HFF-Myc (cell line): ENCODE measurements at regions not wholly inside any gene's neighbourhood (a gene's known extent, or its start where the extent isn't known, plus 50 kb on each side); places are given as distances from the start of the nearest gene placed in this dataset.

Source experiments
- DNase-seq: peaks from one replicate; pipeline ENCODE4 v3.0.0-alpha.2; 2011; ENCODE audit warnings: low read depth; ENCODE audit errors: extremely low read depth
- H3K4me3 ChIP-seq: replicated peaks from 2 replicates; pipeline ENCODE4 v1.5.1; 2011; ENCODE audit warnings: low read depth, mild to moderate bottlenecking, control low read depth, low read length
- TF ChIP-seq, protein P1 (sequence below): IDR thresholded peaks from 2 replicates; pipeline ENCODE4 v1.5.1; 2012; ENCODE audit warnings: mild to moderate bottlenecking, low read depth, low read length, control low read depth; ENCODE audit errors: missing control alignments

- DNase-seq: no peak
- no peak overlapping the region for H3K4me3 ChIP-seq
- TF ChIP-seq, protein P1, sequence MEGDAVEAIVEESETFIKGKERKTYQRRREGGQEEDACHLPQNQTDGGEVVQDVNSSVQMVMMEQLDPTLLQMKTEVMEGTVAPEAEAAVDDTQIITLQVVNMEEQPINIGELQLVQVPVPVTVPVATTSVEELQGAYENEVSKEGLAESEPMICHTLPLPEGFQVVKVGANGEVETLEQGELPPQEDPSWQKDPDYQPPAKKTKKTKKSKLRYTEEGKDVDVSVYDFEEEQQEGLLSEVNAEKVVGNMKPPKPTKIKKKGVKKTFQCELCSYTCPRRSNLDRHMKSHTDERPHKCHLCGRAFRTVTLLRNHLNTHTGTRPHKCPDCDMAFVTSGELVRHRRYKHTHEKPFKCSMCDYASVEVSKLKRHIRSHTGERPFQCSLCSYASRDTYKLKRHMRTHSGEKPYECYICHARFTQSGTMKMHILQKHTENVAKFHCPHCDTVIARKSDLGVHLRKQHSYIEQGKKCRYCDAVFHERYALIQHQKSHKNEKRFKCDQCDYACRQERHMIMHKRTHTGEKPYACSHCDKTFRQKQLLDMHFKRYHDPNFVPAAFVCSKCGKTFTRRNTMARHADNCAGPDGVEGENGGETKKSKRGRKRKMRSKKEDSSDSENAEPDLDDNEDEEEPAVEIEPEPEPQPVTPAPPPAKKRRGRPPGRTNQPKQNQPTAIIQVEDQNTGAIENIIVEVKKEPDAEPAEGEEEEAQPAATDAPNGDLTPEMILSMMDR: no peak
Observed at GRCh38 chr21:31449921-31450535, 106.0 kb upstream of the TIAM1 start.

DNA sequence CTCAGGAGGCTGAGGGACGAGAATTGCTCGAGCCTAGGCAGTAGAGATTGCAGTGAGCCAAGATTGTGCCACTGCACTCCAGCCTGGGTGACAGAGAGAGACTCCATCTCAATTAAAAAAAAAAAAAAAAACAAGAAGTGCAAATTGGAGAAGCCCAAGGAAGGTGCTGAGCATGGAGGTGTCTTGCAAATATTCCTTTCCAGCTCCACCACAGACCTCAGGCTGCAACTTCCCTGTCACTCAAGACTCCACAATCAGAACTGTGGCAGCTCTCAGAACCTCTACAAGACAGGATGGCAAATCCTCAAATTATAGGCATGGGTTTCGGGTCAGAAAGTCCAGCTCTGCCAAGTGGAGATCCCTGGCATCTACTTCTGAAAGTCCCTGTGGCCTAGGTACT is 104.4 kb upstream of the TIAM1 start:
- no peak overlapping the region for H3K4me3 ChIP-seq
- TF ChIP-seq, protein P1: no peak
- no peak for DNase-seq

GRCh38 chr21:31447505-31447904 is 103.4 kb upstream of the TIAM1 start:
- TF ChIP-seq, protein P1: no peak
- no peak overlapping the region for H3K4me3 ChIP-seq
- no peak for DNase-seq

GRCh38 chr21:31446226-31446855 is 102.3 kb upstream of the TIAM1 start:
- DNase-seq: no peak
- no peak overlapping the region for H3K4me3 ChIP-seq
- TF ChIP-seq, protein P1: no peak

- H3K4me3 ChIP-seq: no peak overlapping the region
- DNase-seq: no peak
- TF ChIP-seq, protein P1: no peak
Observed at GRCh38 chr21:31445137-31445536, 101.1 kb upstream of the TIAM1 start.

GRCh38 chr21:31443736-31444521 is 99.9 kb upstream of the TIAM1 start:
- DNase-seq: no peak
- no peak overlapping the region for H3K4me3 ChIP-seq
- TF ChIP-seq, protein P1: no peak
